ENCODE measurements at regions not wholly inside any gene's neighbourhood (a gene's known extent, or its start where the extent isn't known, plus 50 kb on each side); places are given as distances from the start of the nearest gene placed in this dataset.
"Not testable (repeated sequence)": the region's sequence is repeated elsewhere in the genome, so short reads cannot be mapped to it uniquely, and the experiment has no call there.

- peak overlapping the region; percentile 93 to 99 for H3K27ac Mint-ChIP-seq
- ATAC-seq (replicated peaks in 1 of 4) (peak; percentile 63 to 71 (median 69)), DNase-seq (peak in 21 of 35 experiments; percentile 21 to 63 (median 44))
- Histone ChIP-seq H3K36me3 (ENCODE audit: control insufficient read depth in 2 of 2, extremely low read depth in 1 of 2, insufficient read depth in 1 of 2, low read length in 1 of 2) (peaks cover 0 to 4% of the 10 kb centered on the region in 2 donors), H3K27me3 (replicated peaks in 1 of 2; ENCODE audit: control insufficient read depth in 2 of 2, extremely low read depth in 1 of 2, insufficient read depth in 2 of 2, low read length in 1 of 2) (no peaks in the 10 kb centered on the region), H3K27ac (ENCODE audit: low read length) (peak overlapping the region; percentile 93), H3K9me3 (no peaks in the 10 kb centered on the region), H3K4me3 (ENCODE audit: control insufficient read depth in 1 of 2, extremely low read depth in 1 of 2, low read length in 1 of 2) (peak overlapping the region in 1 of 2 donors; percentile 12), H3K4me1 (ENCODE audit: control insufficient read depth in 1 of 2, extremely low read depth in 1 of 2, insufficient read depth in 2 of 2, low read length in 2 of 2) (peaks cover 21 to 74% of the 10 kb centered on the region in 2 experiments)
- H3K27me3 Mint-ChIP-seq = no peaks in the 10 kb centered on the region
- CTCF ChIA-PET = interaction anchor here (0.6 to 1.9 kb wide), 14 partner anchors 11 to 367 kb away, joined by 3 to 19 read pairs (median 4); no protein-coding TSS in a partner anchor
- no peaks in the 10 kb centered on the region for H3K9me3 Mint-ChIP-seq
- no CpG with 5 or more reads among the region's 2 CpGs for WGBS (ENCODE audit: insufficient coverage)
- POLR2A ChIA-PET = interaction anchor here (0.6 to 2.1 kb wide), 37 partner anchors 8 to 300 kb away, joined by 3 to 20 read pairs (median 6); no protein-coding TSS in a partner anchor
- H3K4me1 Mint-ChIP-seq = peaks cover 77 to 78% (median 77%) of the 10 kb centered on the region in 3 donors
- peak overlapping the region; percentile 60 to 80 (median 63) for H3K4me3 Mint-ChIP-seq
- peaks cover 32% of the 10 kb centered on the region for H3K36me3 Mint-ChIP-seq
These were observed 269.9 kb upstream of the MKLN1 start for GRCh38 chr7:131057794-131058070.

DNA sequence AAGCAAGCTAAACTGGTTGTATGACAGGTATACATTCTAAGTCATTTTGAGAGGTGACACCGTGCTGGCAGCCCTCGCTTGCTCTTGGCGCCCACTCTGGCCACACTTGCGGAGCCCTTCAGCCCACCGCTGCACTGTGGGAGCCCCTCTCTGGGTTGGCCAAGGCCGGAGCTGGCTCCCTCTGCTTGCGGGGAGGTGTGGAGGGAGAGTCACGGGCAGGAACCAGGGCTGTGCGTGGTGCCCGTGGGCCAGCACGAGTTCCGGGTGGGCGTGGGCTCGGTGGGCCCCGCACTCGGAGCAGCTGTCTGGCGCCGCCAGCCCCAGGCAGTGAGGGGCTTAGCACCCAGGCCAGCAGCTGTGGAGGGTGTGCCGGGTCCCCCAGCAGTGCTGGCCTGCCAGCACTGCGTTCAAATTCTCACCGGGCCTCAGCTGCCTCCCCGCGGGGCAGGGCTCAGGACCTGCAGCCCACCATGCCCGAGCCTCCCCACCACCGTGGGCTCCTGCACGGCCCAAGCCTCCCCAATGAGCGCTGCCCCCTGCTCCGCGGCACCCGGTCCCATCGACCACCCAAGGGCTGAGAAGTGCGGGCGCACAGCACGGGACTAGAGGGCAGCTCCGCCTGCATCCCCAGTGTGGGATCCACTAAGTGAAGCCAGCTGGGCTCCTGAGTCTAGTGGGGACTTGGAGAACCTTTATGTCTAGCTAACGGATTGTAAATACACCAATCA, 269.0 kb upstream of the MKLN1 start:
- H3K9me3 ChIP-seq; H3K9me3 Mint-ChIP-seq; DNase-seq; ATAC-seq (replicated peaks in 1 of 4); H3K27me3 ChIP-seq (replicated peaks in 1 of 2; ENCODE audit: control insufficient read depth in 2 of 2, extremely low read depth in 1 of 2, insufficient read depth in 2 of 2, low read length in 1 of 2); H3K36me3 ChIP-seq (ENCODE audit: control insufficient read depth in 2 of 2, extremely low read depth in 1 of 2, insufficient read depth in 1 of 2, low read length in 1 of 2); H3K4me3 ChIP-seq (ENCODE audit: control insufficient read depth in 1 of 2, extremely low read depth in 1 of 2, low read length in 1 of 2); H3K27me3 Mint-ChIP-seq: not testable (repeated sequence)
- ChIA-PET CTCF (interaction anchor here in 1 of 2 donors (0.7 to 2.2 kb wide), 2 partner anchors 10 to 36 kb away, joined by 4 to 10 read pairs; no protein-coding TSS in a partner anchor), POLR2A (interaction anchor here (0.6 to 1.7 kb wide), 7 partner anchors 10 to 146 kb away, joined by 3 to 10 read pairs (median 8); no protein-coding TSS in a partner anchor)
- H3K4me3 Mint-ChIP-seq = peak overlapping the region in 1 of 3 donors; percentile 80
- peak overlapping the region; percentile 93 to 99 for H3K27ac Mint-ChIP-seq
- 95% methylated on average over 31 of the region's 36 CpGs for WGBS (ENCODE audit: insufficient coverage)
- Histone ChIP-seq H3K4me1 (ENCODE audit: control insufficient read depth in 1 of 2, extremely low read depth in 1 of 2, insufficient read depth in 2 of 2, low read length in 2 of 2) (peaks cover 21 to 66% of the 10 kb centered on the region in 2 experiments), H3K27ac (ENCODE audit: low read length) (peak overlapping the region; percentile 93)
- H3K4me1 Mint-ChIP-seq = peaks cover 82 to 83% (median 82%) of the 10 kb centered on the region in 3 donors
- H3K36me3 Mint-ChIP-seq = peaks cover 31% of the 10 kb centered on the region

- H3K36me3 ChIP-seq (ENCODE audit: control insufficient read depth in 2 of 2, extremely low read depth in 1 of 2, insufficient read depth in 1 of 2, low read length in 1 of 2); H3K9me3 ChIP-seq; ATAC-seq (replicated peaks in 1 of 4); H3K27me3 Mint-ChIP-seq; DNase-seq; H3K4me3 ChIP-seq (ENCODE audit: control insufficient read depth in 1 of 2, extremely low read depth in 1 of 2, low read length in 1 of 2); H3K9me3 Mint-ChIP-seq; H3K27me3 ChIP-seq (replicated peaks in 1 of 2; ENCODE audit: control insufficient read depth in 2 of 2, extremely low read depth in 1 of 2, insufficient read depth in 2 of 2, low read length in 1 of 2): not testable (repeated sequence)
- peaks cover 28% of the 10 kb centered on the region for H3K36me3 Mint-ChIP-seq
- WGBS (ENCODE audit: insufficient coverage) = 94% methylated on average over 3 of the region's 4 CpGs
- ChIA-PET POLR2A (interaction anchor here (0.6 to 1.4 kb wide), 6 partner anchors 9 to 146 kb away, joined by 3 to 5 read pairs (median 3); no protein-coding TSS in a partner anchor), CTCF (interaction anchor here (0.5 to 2.2 kb wide), 3 partner anchors 9 to 19 kb away, joined by 3 to 10 read pairs (median 3); no protein-coding TSS in a partner anchor)
- Histone ChIP-seq H3K4me1 (ENCODE audit: control insufficient read depth in 1 of 2, extremely low read depth in 1 of 2, insufficient read depth in 2 of 2, low read length in 2 of 2) (peaks cover 21 to 62% of the 10 kb centered on the region in 2 experiments), H3K27ac (ENCODE audit: low read length) (peak overlapping the region; percentile 34)
- H3K27ac Mint-ChIP-seq = peak overlapping the region; percentile 88 to 89
- peak overlapping the region in 2 of 3 donors; percentile 36 to 52 for H3K4me3 Mint-ChIP-seq
- peaks cover 82 to 83% (median 83%) of the 10 kb centered on the region in 3 donors for H3K4me1 Mint-ChIP-seq
These were observed 268.3 kb upstream of the MKLN1 start for GRCh38 chr7:131059401-131059800.

- ChIA-PET CTCF (interaction anchor here in 1 of 2 donors (0.6 to 1.2 kb wide), 4 partner anchors 9 to 176 kb away, joined by 3 to 6 read pairs (median 4); no protein-coding TSS in a partner anchor), POLR2A (interaction anchor here (0.5 to 1.1 kb wide), 5 partner anchors 26 to 277 kb away, joined by 3 to 4 read pairs (median 4); no protein-coding TSS in a partner anchor)
- 100% methylated on average over 1 of the region's 5 CpGs for WGBS (ENCODE audit: insufficient coverage)
- H3K27me3 Mint-ChIP-seq = no peaks in the 10 kb centered on the region
- Histone ChIP-seq H3K9me3 (no peaks in the 10 kb centered on the region), H3K27me3 (replicated peaks in 1 of 2; ENCODE audit: control insufficient read depth in 2 of 2, extremely low read depth in 1 of 2, insufficient read depth in 2 of 2, low read length in 1 of 2) (no peaks in the 10 kb centered on the region), H3K4me1 (ENCODE audit: control insufficient read depth in 1 of 2, extremely low read depth in 1 of 2, insufficient read depth in 2 of 2, low read length in 2 of 2) (peaks cover 14 to 44% of the 10 kb centered on the region in 2 experiments), H3K4me3 (ENCODE audit: control insufficient read depth in 1 of 2, extremely low read depth in 1 of 2, low read length in 1 of 2) (no peak overlapping the region), H3K36me3 (ENCODE audit: control insufficient read depth in 2 of 2, extremely low read depth in 1 of 2, insufficient read depth in 1 of 2, low read length in 1 of 2) (peaks cover 0 to 5% of the 10 kb centered on the region in 2 donors), H3K27ac (ENCODE audit: low read length) (peak overlapping the region; percentile 52)
- H3K9me3 Mint-ChIP-seq = no peaks in the 10 kb centered on the region
- H3K4me3 Mint-ChIP-seq = peak overlapping the region in 1 of 3 donors; percentile 52
- no peak for DNase-seq
- ATAC-seq (replicated peaks in 1 of 4) = peak in 2 of 4 experiments; percentile 46 to 52
- peak overlapping the region; percentile 61 to 73 for H3K27ac Mint-ChIP-seq
- peaks cover 22% of the 10 kb centered on the region for H3K36me3 Mint-ChIP-seq
- H3K4me1 Mint-ChIP-seq = peaks cover 77 to 79% (median 78%) of the 10 kb centered on the region in 3 donors
These were observed 266.5 kb upstream of the MKLN1 start for GRCh38 chr7:131061158-131061557.

DNA sequence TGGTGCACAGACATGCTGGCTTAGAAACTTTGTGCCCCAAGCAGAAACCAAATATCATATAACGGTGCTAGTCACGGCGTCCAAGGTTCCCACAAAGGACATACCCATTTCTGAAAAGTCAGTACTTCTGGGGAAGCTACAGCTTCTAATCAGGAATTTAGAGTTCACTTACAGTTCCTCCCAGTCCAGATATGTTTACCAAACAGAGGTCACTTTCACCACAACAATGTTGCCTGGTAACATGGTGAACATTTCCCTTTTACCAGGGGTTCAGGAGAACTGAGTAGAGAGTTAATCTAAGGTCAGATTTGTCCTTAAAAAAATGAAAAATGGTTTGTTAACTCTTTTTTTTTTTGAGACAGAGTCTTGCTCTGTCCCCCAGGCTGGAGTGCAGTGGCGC, 265.9 kb upstream of the MKLN1 start:
- H3K27ac Mint-ChIP-seq = no peak overlapping the region
- no peak for ATAC-seq (replicated peaks in 1 of 4)
- peaks cover 20% of the 10 kb centered on the region for H3K36me3 Mint-ChIP-seq

GRCh38 chr7:131066635-131067034, 261.0 kb upstream of the MKLN1 start:
- peaks cover 14% of the 10 kb centered on the region for H3K36me3 Mint-ChIP-seq
- peaks cover 0 to 24% of the 10 kb centered on the region in 2 experiments for H3K4me1 ChIP-seq (ENCODE audit: control insufficient read depth in 1 of 2, extremely low read depth in 1 of 2, insufficient read depth in 2 of 2, low read length in 2 of 2)

More for the DNA sequence above, 265.9 kb upstream of the MKLN1 start:
- DNase-seq = no peak
- Histone ChIP-seq H3K27me3 (replicated peaks in 1 of 2; ENCODE audit: control insufficient read depth in 2 of 2, extremely low read depth in 1 of 2, insufficient read depth in 2 of 2, low read length in 1 of 2) (no peaks in the 10 kb centered on the region), H3K27ac (ENCODE audit: low read length) (peak overlapping the region; percentile 52), H3K4me1 (ENCODE audit: control insufficient read depth in 1 of 2, extremely low read depth in 1 of 2, insufficient read depth in 2 of 2, low read length in 2 of 2) (peaks cover 7 to 37% of the 10 kb centered on the region in 2 experiments), H3K36me3 (ENCODE audit: control insufficient read depth in 2 of 2, extremely low read depth in 1 of 2, insufficient read depth in 1 of 2, low read length in 1 of 2) (peaks cover 0 to 6% of the 10 kb centered on the region in 2 donors), H3K9me3 (no peaks in the 10 kb centered on the region), H3K4me3 (ENCODE audit: control insufficient read depth in 1 of 2, extremely low read depth in 1 of 2, low read length in 1 of 2) (no peak overlapping the region)
- no peaks in the 10 kb centered on the region for H3K27me3 Mint-ChIP-seq
- no peaks in the 10 kb centered on the region for H3K9me3 Mint-ChIP-seq
- WGBS (ENCODE audit: insufficient coverage) = 100% methylated on average over 2 of the region's 4 CpGs
- CTCF ChIA-PET = interaction anchor here in 1 of 2 donors (0.7 to 1.2 kb wide), 4 partner anchors 22 to 187 kb away, joined by 3 to 5 read pairs (median 4); no protein-coding TSS in a partner anchor
- POLR2A ChIA-PET = interaction anchor here (0.5 to 1.1 kb wide), 4 partner anchors 25 to 36 kb away, joined by 3 to 10 read pairs (median 4); no protein-coding TSS in a partner anchor
- H3K4me1 Mint-ChIP-seq = peaks cover 76 to 79% (median 78%) of the 10 kb centered on the region in 3 donors
- no peak overlapping the region for H3K4me3 Mint-ChIP-seq

More at GRCh38 chr7:131066635-131067034, 261.0 kb upstream of the MKLN1 start:
- no peaks in the 10 kb centered on the region for H3K27me3 Mint-ChIP-seq
- peaks cover 0 to 13% of the 10 kb centered on the region in 2 donors for H3K36me3 ChIP-seq (ENCODE audit: control insufficient read depth in 2 of 2, extremely low read depth in 1 of 2, insufficient read depth in 1 of 2, low read length in 1 of 2)
- DNase-seq (no peak), ATAC-seq (replicated peaks in 1 of 4) (peak in 1 of 4 experiments; percentile 4)
- POLR2A ChIA-PET = interaction anchor here (0.6 to 2.1 kb wide), 5 partner anchors 9 to 84 kb away, joined by 3 to 20 read pairs (median 3); no protein-coding TSS in a partner anchor
- H3K27me3 ChIP-seq (replicated peaks in 1 of 2; ENCODE audit: control insufficient read depth in 2 of 2, extremely low read depth in 1 of 2, insufficient read depth in 2 of 2, low read length in 1 of 2) = no peaks in the 10 kb centered on the region
- no peak overlapping the region for H3K4me3 ChIP-seq (ENCODE audit: control insufficient read depth in 1 of 2, extremely low read depth in 1 of 2, low read length in 1 of 2)
- CTCF ChIA-PET = no interaction called here
- H3K27ac Mint-ChIP-seq = peak overlapping the region; percentile 23 to 40
- H3K4me3 Mint-ChIP-seq = no peak overlapping the region
- H3K4me1 Mint-ChIP-seq = peaks cover 74 to 81% (median 74%) of the 10 kb centered on the region in 3 donors
- no peaks in the 10 kb centered on the region for H3K9me3 ChIP-seq
- H3K9me3 Mint-ChIP-seq = no peaks in the 10 kb centered on the region
- no peak overlapping the region for H3K27ac ChIP-seq (ENCODE audit: low read length)

Data from T-cell (primary cell).